ENCODE measurements at regions not wholly inside any gene's neighbourhood (a gene's known extent, or its start where the extent isn't known, plus 50 kb on each side); places are given as distances from the start of the nearest gene placed in this dataset.

DNA sequence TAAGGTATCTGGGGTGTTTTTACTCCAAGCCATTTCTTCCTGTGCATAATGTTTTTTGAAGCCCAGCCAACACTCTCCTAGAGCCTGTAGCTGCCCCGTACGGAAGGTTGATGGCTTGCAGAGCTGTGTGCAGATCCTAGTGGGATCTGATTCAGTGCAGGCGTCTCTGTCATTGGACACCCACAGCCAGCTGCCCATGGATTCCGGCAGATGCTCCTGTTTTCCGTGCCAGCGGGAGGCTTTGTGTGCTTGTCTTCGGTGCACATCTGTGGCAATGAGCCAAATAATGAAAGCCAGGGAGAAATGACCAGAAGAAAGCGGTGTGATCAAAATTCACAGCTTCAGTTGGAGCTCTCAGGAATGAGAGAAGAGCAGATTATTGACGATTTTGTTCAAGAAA is 426.4 kb downstream of the TYW1 start:
- no peak overlapping the region for H3K4me3 ChIP-seq (ENCODE audit: low read length)
- no peak for TF ChIP-seq ZNF274 (IDR thresholded peaks at IDR 0.05; ENCODE audit: low read depth, low read length)

- no peak for TF ChIP-seq ZNF274 (IDR thresholded peaks at IDR 0.05; ENCODE audit: low read depth, low read length)
- no peak overlapping the region for H3K4me3 ChIP-seq (ENCODE audit: low read length)
These were observed 430.0 kb downstream of the TYW1 start for GRCh38 chr7:67426654-67427053.

DNA sequence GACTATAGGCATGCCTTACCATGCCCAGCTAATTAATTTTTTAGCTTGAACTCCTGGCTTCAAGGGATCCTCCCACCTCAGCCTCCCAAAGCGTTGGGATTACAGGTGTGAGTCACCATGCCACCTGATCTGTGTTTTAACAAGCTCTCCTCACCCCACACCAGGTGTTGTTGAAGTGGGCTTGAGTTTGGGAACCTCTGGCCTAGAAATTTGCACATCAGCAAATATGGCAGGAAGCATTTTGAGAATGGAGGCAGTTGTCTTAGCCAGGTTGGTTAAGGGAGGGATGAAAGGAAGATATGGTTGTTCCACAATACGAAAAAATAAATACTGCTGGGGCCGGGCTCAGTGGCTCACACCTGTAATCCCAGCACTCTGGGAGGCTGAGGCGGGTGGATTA is 433.1 kb downstream of the TYW1 start:
- no peak overlapping the region for H3K4me3 ChIP-seq (ENCODE audit: low read length)
- TF ChIP-seq ZNF274 (IDR thresholded peaks at IDR 0.05; ENCODE audit: low read depth, low read length), result no peak

DNA sequence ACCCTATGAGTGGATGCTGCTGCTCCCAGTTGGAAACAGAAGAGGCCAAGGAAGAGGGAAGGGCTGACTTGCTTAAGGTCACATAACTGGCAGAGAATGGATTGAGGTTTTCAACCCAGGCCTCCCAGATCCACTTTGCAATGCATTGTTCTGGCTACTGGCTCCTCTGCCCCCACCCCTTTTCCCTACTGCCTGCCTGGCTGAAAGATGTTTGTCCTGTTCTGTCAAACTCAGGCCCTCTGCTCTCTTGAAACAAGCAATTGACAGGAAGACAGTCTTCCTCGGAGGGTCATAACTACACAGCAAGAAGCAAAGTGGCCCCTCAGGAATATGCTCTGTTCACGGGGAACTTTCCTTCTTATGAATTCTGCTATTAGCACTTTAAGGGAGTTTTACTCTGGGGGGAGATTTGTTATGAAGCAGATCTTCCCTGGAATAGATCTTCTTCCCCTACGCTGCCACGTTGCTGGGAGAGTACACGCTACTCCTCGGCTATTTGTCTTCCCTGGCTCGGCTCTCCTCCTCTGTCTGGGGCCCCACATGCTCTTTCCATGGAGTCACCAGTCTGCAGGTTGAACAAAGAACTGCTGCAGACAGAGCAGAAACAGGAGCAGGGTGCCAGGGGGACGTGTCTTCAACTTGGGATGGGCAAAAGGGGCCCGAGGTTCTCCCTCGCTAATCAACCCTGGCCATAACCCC is 436.1 kb downstream of the TYW1 start:
- no peak for TF ChIP-seq ZNF274 (IDR thresholded peaks at IDR 0.05; ENCODE audit: low read depth, low read length)
- no peak overlapping the region for H3K4me3 ChIP-seq (ENCODE audit: low read length)

DNA sequence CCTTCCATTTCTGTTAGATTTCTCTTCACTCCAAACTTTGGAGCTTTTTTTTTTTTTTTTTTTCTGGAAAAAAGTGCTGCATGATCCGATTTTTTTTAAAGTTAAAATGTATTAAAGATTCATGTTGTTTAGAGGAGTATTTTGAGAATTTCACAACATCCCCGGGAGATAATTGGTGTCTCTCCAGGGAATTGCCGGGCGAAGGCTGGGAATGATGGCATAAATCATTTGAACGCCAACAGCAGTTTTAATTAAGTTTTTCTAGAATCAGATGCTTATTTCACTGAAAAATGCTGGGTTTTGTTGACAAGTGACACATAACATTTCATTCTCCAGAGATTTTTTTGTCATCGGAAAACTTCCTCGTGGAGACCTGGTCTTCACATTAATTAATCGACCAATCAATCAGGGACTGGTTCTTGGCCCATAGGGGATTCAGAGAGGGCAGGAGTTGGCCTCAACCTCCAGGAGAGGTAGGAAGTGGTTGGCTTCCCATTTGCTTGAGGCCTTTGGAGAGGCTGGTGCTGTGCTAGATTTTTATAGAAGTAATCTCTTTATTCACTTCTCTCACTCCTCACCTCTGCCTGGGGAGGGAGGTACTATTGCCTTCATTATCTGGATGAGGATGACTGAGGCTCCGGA is 439.4 kb downstream of the TYW1 start:
- TF ChIP-seq ZNF274 (IDR thresholded peaks at IDR 0.05; ENCODE audit: low read depth, low read length), result no peak
- H3K4me3 ChIP-seq (ENCODE audit: low read length), result no peak overlapping the region

DNA sequence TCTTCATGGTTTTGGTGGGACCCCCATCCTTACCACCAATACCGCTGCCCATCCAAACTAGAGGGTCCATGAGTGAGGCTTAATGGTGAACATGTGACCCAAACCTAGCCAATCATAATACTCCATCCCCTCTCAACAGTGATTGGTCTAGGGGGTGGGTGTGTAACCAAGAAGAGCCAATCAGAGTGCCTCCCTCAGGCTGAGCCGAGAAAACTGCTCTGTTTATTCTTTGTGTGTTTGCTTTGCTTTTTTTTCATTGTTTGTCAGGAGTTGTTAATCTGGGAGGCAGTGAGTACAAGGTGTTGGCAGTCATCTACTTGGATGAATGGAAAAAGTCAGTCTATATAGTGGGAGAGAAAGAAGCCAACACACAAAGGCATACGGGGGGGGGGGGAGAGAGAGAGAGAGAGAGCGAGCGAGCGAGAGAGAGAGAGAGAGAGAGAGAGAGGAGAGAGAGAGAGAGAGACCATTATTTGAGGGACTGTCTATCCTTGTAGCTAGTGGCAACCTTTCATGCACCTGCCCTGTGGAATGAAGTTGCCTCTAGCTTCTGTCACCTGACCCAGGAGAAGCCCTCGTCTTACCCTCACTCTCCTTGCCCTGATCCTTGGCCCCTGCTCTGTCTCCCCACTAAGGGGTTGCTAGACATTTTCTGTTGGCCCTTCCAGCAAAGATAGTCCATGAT is 441.7 kb downstream of the TYW1 start:
- no peak for TF ChIP-seq ZNF274 (IDR thresholded peaks at IDR 0.05; ENCODE audit: low read depth, low read length)
- no peak overlapping the region for H3K4me3 ChIP-seq (ENCODE audit: low read length)

GRCh38 chr7:67438913-67439505 is 442.4 kb downstream of the TYW1 start:
- no peak overlapping the region for H3K4me3 ChIP-seq (ENCODE audit: low read length)
- no peak for TF ChIP-seq ZNF274 (IDR thresholded peaks at IDR 0.05; ENCODE audit: low read depth, low read length)

DNA sequence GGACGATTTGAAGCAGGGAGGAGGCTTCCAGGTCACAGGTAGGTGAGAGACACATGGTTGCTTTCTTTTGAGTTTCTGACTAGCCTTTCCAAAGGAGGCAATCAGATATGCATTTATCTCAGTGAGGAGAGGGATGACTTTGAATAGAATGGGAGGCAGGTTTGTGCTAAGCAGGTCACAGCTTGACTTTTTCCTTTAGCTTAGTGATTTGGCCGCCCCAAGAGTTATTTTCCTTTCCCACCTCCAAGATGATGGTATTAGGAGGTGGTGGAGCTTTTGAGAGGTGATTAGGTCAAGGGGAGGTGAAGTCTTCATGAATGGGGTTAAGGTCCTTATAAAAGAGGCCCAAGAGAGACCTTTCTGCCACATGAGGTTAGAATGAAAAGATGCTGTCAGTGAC is 443.7 kb downstream of the TYW1 start:
- no peak for TF ChIP-seq ZNF274 (IDR thresholded peaks at IDR 0.05; ENCODE audit: low read depth, low read length)

DNA sequence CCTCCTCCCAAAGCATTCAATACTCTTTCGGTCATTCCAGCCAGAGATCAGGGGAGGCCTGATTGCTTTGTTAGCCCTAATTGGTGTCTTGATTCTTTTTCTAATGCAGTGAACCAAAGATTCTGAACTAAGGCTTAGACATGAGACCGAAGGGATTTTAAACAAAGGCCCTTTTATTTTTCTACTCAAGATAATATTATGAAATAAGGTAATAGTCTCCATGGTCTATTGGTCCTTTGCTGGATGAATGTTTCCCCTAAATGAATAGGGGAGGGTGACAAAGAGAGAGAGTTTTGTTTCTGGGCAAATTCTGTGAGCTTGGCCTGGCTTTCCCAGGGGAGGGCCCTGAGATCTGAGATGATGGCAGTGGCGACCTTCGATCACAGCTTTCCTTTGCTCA is 449.1 kb downstream of the TYW1 start:
- no peak for TF ChIP-seq ZNF274 (IDR thresholded peaks at IDR 0.05; ENCODE audit: low read depth, low read length)
- H3K4me3 ChIP-seq (ENCODE audit: low read length), result no peak overlapping the region

More for the DNA sequence above, 443.7 kb downstream of the TYW1 start:
- no peak overlapping the region for H3K4me3 ChIP-seq (ENCODE audit: low read length)

DNA sequence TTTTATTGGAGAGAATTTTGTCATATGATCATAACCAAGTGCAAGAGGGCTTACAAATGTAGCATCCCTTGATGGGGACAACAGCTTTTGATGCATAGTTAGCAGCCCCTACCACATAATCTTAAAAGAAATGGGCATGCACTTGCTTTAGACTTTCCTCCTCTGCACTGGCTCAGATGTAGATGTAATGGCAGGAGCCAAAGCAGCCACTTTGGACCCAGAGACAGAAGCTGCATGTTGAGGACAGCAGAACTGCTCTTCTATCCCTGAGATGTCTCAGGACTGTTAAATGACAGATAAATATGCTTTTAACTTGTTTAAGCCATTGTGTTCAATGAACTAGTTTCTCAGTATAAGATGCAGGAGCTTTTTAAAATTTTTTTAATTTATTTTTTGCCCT is 450.7 kb downstream of the TYW1 start:
- H3K4me3 ChIP-seq (ENCODE audit: low read length), result no peak overlapping the region
- TF ChIP-seq ZNF274 (IDR thresholded peaks at IDR 0.05; ENCODE audit: low read depth, low read length), result no peak

- TF ChIP-seq ZNF274 (IDR thresholded peaks at IDR 0.05; ENCODE audit: low read depth, low read length), result no peak
- H3K4me3 ChIP-seq (ENCODE audit: low read length), result no peak overlapping the region
These were observed 451.6 kb downstream of the TYW1 start for GRCh38 chr7:67448271-67448670.

DNA sequence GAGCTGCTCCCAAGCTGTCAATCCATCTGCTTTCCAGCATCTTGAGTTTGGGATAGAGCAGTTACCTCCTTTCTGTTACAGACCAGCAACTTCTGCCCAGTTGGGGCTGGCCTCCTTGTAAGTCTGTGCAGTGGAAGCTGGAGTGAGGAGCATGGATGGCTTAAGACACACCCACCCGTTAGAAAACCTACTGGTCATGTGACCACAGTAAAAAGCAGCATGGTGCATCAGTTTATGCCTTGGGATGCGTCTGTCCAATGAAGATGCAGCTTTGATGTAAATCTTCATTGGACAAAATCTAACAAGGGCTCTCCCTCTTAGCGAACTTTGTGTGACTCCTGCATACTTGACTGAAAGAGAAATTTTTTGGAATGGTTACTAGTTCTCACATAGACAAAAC is 453.5 kb downstream of the TYW1 start:
- TF ChIP-seq ZNF274 (IDR thresholded peaks at IDR 0.05; ENCODE audit: low read depth, low read length), result no peak
- H3K4me3 ChIP-seq (ENCODE audit: low read length), result no peak overlapping the region

DNA sequence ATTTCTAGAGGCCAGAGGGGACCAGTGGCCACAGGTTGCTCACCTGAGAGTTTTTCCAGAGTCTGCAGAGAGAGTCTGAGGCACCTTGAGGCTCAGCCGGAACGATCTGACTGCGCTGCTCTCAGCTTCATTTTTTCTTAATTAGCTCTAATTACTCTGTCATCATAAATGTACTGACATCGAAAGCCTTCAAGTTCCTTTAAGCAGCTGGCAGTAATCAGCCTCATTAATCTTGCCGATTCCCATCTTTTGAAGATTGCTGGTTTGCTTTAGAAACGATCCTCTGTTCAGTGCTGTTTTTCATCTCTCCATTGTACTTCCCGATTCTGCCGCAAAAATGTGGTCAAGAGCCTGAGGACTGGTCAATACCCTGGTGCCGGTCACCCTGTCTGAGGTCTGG is 454.7 kb downstream of the TYW1 start:
- no peak overlapping the region for H3K4me3 ChIP-seq (ENCODE audit: low read length)
- no peak for TF ChIP-seq ZNF274 (IDR thresholded peaks at IDR 0.05; ENCODE audit: low read depth, low read length)

- no peak for TF ChIP-seq ZNF274 (IDR thresholded peaks at IDR 0.05; ENCODE audit: low read depth, low read length)
- H3K4me3 ChIP-seq (ENCODE audit: low read length), result no peak overlapping the region
These were observed 455.9 kb downstream of the TYW1 start for GRCh38 chr7:67452516-67453026.

Measured in GM08714 (cell line).